ENCODE measurements at regions not wholly inside any gene's neighbourhood (a gene's known extent, or its start where the extent isn't known, plus 50 kb on each side); places are given as distances from the start of the nearest gene placed in this dataset.

- DNase-seq (ENCODE audit: low read depth, low spot score) (no peak), ATAC-seq (no peak)
- H3K36me3 ChIP-seq (ENCODE audit: control insufficient read depth, insufficient read depth, low read length): no peaks in the 10 kb centered on the region
- BruUV-seq (replicated peaks): no TSS peak
- no peak overlapping the region for H3K4me3 ChIP-seq (ENCODE audit: low read depth in 2 of 2, low read length in 2 of 2)
- H3K27ac ChIP-seq (ENCODE audit: low read length): no peak overlapping the region
- no peaks in the 10 kb centered on the region for H3K27me3 ChIP-seq (ENCODE audit: control insufficient read depth, insufficient read depth, low read length)
- no peaks in the 10 kb centered on the region for H3K4me1 ChIP-seq (ENCODE audit: control insufficient read depth, insufficient read depth, low read length)
- no peaks in the 10 kb centered on the region for H3K9me3 ChIP-seq (ENCODE audit: control insufficient read depth, insufficient read depth, low read depth, low read length)
- CTCF ChIA-PET: no interaction called here
- POLR2A ChIA-PET: no interaction called here
- in situ Hi-C loops (cut with HindIII; ENCODE audit: low pct_unique_long_range_greater_than_20kb, low sequenced_read_pairs): no loop called here
- TF ChIP-seq TCF7L2 (IDR thresholded peaks at IDR 0.05; ENCODE audit: low read depth, low read length) (no peak), POLR2AphosphoS5 (IDR thresholded peaks at IDR 0.05; ENCODE audit: low read depth, low read length) (no peak), SIN3A (IDR thresholded peaks at IDR 0.05; ENCODE audit: borderline replicate concordance, insufficient read depth, low read depth, low read length) (no peak)
- TF ChIP-seq, protein P1, sequence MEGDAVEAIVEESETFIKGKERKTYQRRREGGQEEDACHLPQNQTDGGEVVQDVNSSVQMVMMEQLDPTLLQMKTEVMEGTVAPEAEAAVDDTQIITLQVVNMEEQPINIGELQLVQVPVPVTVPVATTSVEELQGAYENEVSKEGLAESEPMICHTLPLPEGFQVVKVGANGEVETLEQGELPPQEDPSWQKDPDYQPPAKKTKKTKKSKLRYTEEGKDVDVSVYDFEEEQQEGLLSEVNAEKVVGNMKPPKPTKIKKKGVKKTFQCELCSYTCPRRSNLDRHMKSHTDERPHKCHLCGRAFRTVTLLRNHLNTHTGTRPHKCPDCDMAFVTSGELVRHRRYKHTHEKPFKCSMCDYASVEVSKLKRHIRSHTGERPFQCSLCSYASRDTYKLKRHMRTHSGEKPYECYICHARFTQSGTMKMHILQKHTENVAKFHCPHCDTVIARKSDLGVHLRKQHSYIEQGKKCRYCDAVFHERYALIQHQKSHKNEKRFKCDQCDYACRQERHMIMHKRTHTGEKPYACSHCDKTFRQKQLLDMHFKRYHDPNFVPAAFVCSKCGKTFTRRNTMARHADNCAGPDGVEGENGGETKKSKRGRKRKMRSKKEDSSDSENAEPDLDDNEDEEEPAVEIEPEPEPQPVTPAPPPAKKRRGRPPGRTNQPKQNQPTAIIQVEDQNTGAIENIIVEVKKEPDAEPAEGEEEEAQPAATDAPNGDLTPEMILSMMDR (IDR thresholded peaks at IDR 0.05): no peak
- TF ChIP-seq, protein P2, sequence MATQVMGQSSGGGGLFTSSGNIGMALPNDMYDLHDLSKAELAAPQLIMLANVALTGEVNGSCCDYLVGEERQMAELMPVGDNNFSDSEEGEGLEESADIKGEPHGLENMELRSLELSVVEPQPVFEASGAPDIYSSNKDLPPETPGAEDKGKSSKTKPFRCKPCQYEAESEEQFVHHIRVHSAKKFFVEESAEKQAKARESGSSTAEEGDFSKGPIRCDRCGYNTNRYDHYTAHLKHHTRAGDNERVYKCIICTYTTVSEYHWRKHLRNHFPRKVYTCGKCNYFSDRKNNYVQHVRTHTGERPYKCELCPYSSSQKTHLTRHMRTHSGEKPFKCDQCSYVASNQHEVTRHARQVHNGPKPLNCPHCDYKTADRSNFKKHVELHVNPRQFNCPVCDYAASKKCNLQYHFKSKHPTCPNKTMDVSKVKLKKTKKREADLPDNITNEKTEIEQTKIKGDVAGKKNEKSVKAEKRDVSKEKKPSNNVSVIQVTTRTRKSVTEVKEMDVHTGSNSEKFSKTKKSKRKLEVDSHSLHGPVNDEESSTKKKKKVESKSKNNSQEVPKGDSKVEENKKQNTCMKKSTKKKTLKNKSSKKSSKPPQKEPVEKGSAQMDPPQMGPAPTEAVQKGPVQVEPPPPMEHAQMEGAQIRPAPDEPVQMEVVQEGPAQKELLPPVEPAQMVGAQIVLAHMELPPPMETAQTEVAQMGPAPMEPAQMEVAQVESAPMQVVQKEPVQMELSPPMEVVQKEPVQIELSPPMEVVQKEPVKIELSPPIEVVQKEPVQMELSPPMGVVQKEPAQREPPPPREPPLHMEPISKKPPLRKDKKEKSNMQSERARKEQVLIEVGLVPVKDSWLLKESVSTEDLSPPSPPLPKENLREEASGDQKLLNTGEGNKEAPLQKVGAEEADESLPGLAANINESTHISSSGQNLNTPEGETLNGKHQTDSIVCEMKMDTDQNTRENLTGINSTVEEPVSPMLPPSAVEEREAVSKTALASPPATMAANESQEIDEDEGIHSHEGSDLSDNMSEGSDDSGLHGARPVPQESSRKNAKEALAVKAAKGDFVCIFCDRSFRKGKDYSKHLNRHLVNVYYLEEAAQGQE (IDR thresholded peaks at IDR 0.05; ENCODE audit: insufficient read depth in 1 of 2, low read depth in 2 of 2, low read length in 1 of 2): no peak
- intact Hi-C loops (cut with micrococcal nuclease; ENCODE audit: unreplicated experiment): no loop called here
Observed at GRCh38 chr2:140178234-140178633, 1398.0 kb upstream of the NXPH2 start.

GRCh38 chr2:140177086-140177485 lies 1396.9 kb upstream of the NXPH2 start:
- CTCF ChIA-PET: no interaction called here
- ATAC-seq: no peak

More at GRCh38 chr2:140177086-140177485, 1396.9 kb upstream of the NXPH2 start:
- POLR2A ChIA-PET: no interaction called here
- BruUV-seq (replicated peaks): no TSS peak
- H3K27ac ChIP-seq (ENCODE audit: low read length): no peak overlapping the region
- no peaks in the 10 kb centered on the region for H3K27me3 ChIP-seq (ENCODE audit: control insufficient read depth, insufficient read depth, low read length)
- H3K4me3 ChIP-seq (ENCODE audit: low read depth in 2 of 2, low read length in 2 of 2): no peak overlapping the region
- TF ChIP-seq, protein P1 (IDR thresholded peaks at IDR 0.05): no peak
- no peak for TF ChIP-seq POLR2AphosphoS5 (IDR thresholded peaks at IDR 0.05; ENCODE audit: low read depth, low read length)
- in situ Hi-C loops (cut with HindIII; ENCODE audit: low pct_unique_long_range_greater_than_20kb, low sequenced_read_pairs): no loop called here
- H3K9me3 ChIP-seq (ENCODE audit: control insufficient read depth, insufficient read depth, low read depth, low read length): no peaks in the 10 kb centered on the region
- H3K4me1 ChIP-seq (ENCODE audit: control insufficient read depth, insufficient read depth, low read length): no peaks in the 10 kb centered on the region
- intact Hi-C loops (cut with micrococcal nuclease; ENCODE audit: unreplicated experiment): no loop called here
- no peak for DNase-seq (ENCODE audit: low read depth, low spot score)
- H3K36me3 ChIP-seq (ENCODE audit: control insufficient read depth, insufficient read depth, low read length): no peaks in the 10 kb centered on the region
